Stomach (tissue), 8 donors: ENCODE measurements at regions not wholly inside any gene's neighbourhood (a gene's known extent, or its start where the extent isn't known, plus 50 kb on each side); places are given as distances from the start of the nearest gene placed in this dataset.

ENCODE experiments used
- DNase-seq, 2 donors: peaks; one replicate each; pipeline versions ENCODE4 v3.0.0 to v3.0.0-alpha.2; 2013 to 2019
- H3K27ac ChIP-seq, 5 donors: fragments of 200-600 bp in 4 of 5; sonication (generic) in 4 of 5; one replicate each; pipeline ENCODE4 v1.5.1; 2013 to 2019; ENCODE audit warnings: mild to moderate bottlenecking in 1 of 5, moderate library complexity in 1 of 5
- H3K27me3 ChIP-seq, 3 donors: fragments of 200-600 bp; sonication (generic); one replicate each; pipeline ENCODE4 v1.5.1; 2017 to 2019; ENCODE audit warnings: mixed run types in 1 of 3
- H3K36me3 ChIP-seq, 4 donors: fragments of 200-600 bp; sonication (generic); 1 replicate in 3 of 4; 2 replicates in 1 of 4; pipeline ENCODE4 v1.5.1; 2016 to 2019
- H3K4me1 ChIP-seq, 4 donors: fragments of 200-600 bp; sonication (generic); one replicate each; pipeline ENCODE4 v1.5.1; 2016 to 2019
- H3K4me3 ChIP-seq, 4 donors: fragments of 200-600 bp; sonication (generic) in 3 of 4; one replicate each; pipeline ENCODE4 v1.5.1; 2016 to 2019; ENCODE audit warnings: mild to moderate bottlenecking in 1 of 4
- H3K9me3 ChIP-seq, 4 donors: fragments of 200-600 bp; sonication (generic); one replicate each; pipeline ENCODE4 v1.5.1; 2016 to 2019
- CTCF ChIP-seq, 7 experiments: fragments of 450-650 bp in 4 of 7; fragments of 200-600 bp in 3 of 7; sonication (generic) in 3 of 7; IDR thresholded peaks; one replicate each; pipeline ENCODE4 v1.5.1; 2016 to 2019; ENCODE audit warnings: antibody characterized with exemption in 7 of 7, control low read depth in 2 of 7, mild to moderate bottlenecking in 1 of 7
- EP300 ChIP-seq: sonication (generic); formaldehyde crosslinking; IDR thresholded peaks from one replicate; pipeline ENCODE4 v1.6.1; 2017; ENCODE audit warnings: antibody characterized with exemption
- POLR2A ChIP-seq, 4 donors: fragments of 450-650 bp; IDR thresholded peaks; one replicate each; pipeline ENCODE4 v1.6.1; 2016; ENCODE audit warnings: antibody characterized with exemption in 4 of 4, control low read depth in 2 of 4, mild to moderate bottlenecking in 1 of 4, moderate library complexity in 1 of 4
- POLR2AphosphoS5 ChIP-seq, 3 donors: sonication (generic); formaldehyde crosslinking; IDR thresholded peaks; one replicate each; pipeline ENCODE4 v1.6.1; 2016; ENCODE audit warnings: antibody characterized with exemption in 3 of 3
- WGBS, 5 donors: extraction: QIAGEN DNeasy Blood & Tissue Kit in 3 of 5; methylation state at CpG; one replicate each; pipeline versions ENCODE4 v1.1.5 to v1.1.7; 2013 to 2018; 5-methylcytosine and 5-hydroxymethylcytosine counted together
- intact Hi-C: fragments of 100-400 bp; cut with DNase I; formaldehyde crosslinking; loops from one replicate; pipeline ENCODE4 v1.15.1; 2023; ENCODE audit warnings: low total_unique reads
- donor health status: healthy with polysubstance abuse.
- donor health status: Bipolar disorder and iron deficiency.
- donor health status: healthy.

- H3K9me3 ChIP-seq = no peaks in the 10 kb centered on the region
- H3K4me3 ChIP-seq = no peak overlapping the region
- 64 to 80% (median 72%) methylated on average over 2 of the region's 2 CpGs for WGBS, 5 donors
- H3K27ac ChIP-seq = no peak overlapping the region
- no peak for DNase-seq
- H3K27me3 ChIP-seq = no peaks in the 10 kb centered on the region
- no peak for TF ChIP-seq CTCF (IDR thresholded peaks at IDR 0.05)
- TF ChIP-seq POLR2AphosphoS5 (IDR thresholded peaks at IDR 0.05) = no peak
- no peak for TF ChIP-seq EP300
- no peak for TF ChIP-seq POLR2A (IDR thresholded peaks at IDR 0.05)
- intact Hi-C loops = no loop called here
- H3K4me1 ChIP-seq = no peaks in the 10 kb centered on the region
- no peaks in the 10 kb centered on the region for H3K36me3 ChIP-seq
Measured at GRCh38 chr13:65937251-65937650, 1292.9 kb downstream of the PCDH9 start.

GRCh38 chr13:65936249-65936648 lies 1293.9 kb downstream of the PCDH9 start:
- TF ChIP-seq EP300 = no peak
- no peak for TF ChIP-seq POLR2AphosphoS5 (IDR thresholded peaks at IDR 0.05)
- no peak for TF ChIP-seq POLR2A (IDR thresholded peaks at IDR 0.05)
- TF ChIP-seq CTCF (IDR thresholded peaks at IDR 0.05) = no peak
- no peak overlapping the region for H3K27ac ChIP-seq
- H3K9me3 ChIP-seq = no peaks in the 10 kb centered on the region
- WGBS, 5 donors = 79 to 89% (median 81%) methylated on average over 2 of the region's 2 CpGs
- H3K4me3 ChIP-seq = no peak overlapping the region
- intact Hi-C loops = no loop called here
- H3K27me3 ChIP-seq = no peaks in the 10 kb centered on the region
- no peaks in the 10 kb centered on the region for H3K36me3 ChIP-seq
- DNase-seq = no peak
- H3K4me1 ChIP-seq = no peaks in the 10 kb centered on the region

DNA sequence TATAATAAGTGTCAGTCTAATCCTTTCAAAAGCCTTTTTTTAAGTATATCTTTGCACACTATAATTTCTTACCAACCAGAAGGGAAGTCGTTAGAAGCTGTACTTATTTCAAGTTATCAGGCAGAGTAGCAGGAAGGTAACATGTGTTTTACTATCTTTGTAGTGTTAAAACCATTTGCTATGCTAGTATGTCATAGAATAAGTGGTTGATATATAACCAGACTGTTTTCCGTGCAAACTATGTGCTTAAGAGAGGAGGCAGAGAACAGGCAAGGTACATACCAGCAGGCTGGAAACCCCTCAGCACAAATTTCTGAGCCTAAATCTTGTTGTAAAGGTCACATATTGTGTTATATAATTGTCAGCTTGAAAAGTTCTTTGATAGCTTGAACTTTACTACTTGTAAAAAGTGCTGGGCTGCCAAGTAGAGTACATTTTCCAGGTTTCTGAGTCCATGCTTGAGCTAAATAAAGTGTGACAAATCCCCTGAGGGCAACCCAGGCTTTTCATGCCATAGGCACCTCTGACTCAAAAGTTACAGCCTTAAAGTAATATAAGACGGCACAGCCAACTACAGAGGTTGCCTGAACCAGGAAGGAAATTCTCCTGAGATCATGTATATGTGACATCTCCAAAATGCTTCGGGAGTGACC lies 1297.4 kb downstream of the PCDH9 start:
- H3K27me3 ChIP-seq = no peaks in the 10 kb centered on the region
- H3K36me3 ChIP-seq = no peaks in the 10 kb centered on the region
- intact Hi-C loops = no loop called here
- no peaks in the 10 kb centered on the region for H3K4me1 ChIP-seq
- H3K4me3 ChIP-seq = no peak overlapping the region
- H3K9me3 ChIP-seq = no peaks in the 10 kb centered on the region
- H3K27ac ChIP-seq = no peak overlapping the region
- TF ChIP-seq CTCF (IDR thresholded peaks at IDR 0.05) (no peak), POLR2A (IDR thresholded peaks at IDR 0.05) (no peak), POLR2AphosphoS5 (IDR thresholded peaks at IDR 0.05) (no peak), EP300 (no peak)
- no peak for DNase-seq
- 49 to 69% (median 64%) methylated on average over 4 of the region's 4 CpGs for WGBS, 5 donors

DNA sequence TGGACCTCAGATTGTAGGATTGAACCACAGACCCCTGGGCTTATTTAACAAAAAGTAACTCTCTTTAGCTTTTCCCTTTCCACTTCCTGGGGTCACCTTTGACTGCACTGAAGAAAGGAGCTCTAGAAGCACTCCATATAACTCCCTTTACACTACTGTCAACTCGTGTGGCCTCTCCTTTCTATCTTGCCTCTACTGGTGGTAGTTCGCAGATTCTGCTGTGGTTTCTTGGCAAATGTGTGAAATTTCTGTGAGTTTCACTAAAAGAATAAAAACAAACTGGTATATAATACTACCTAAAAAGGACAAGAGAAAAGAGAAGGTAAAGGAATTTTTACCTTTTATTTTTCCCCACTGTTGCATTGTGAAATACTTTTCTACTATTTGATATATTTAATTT lies 1298.1 kb downstream of the PCDH9 start:
- no peak for TF ChIP-seq POLR2A (IDR thresholded peaks at IDR 0.05)
- TF ChIP-seq CTCF (IDR thresholded peaks at IDR 0.05) = no peak
- TF ChIP-seq POLR2AphosphoS5 (IDR thresholded peaks at IDR 0.05) = no peak
- no peak for TF ChIP-seq EP300
- peaks cover 0 to 4% (median 0%) of the 10 kb centered on the region in 4 donors for H3K4me1 ChIP-seq
- intact Hi-C loops = no loop called here
- no peak overlapping the region for H3K27ac ChIP-seq
- no peaks in the 10 kb centered on the region for H3K36me3 ChIP-seq
- WGBS, 5 donors = 72 to 87% (median 78%) methylated on average over 2 of the region's 2 CpGs
- DNase-seq = no peak
- H3K4me3 ChIP-seq = no peak overlapping the region
- H3K27me3 ChIP-seq = no peaks in the 10 kb centered on the region
- no peaks in the 10 kb centered on the region for H3K9me3 ChIP-seq
